ENCODE measurements at regions not wholly inside any gene's neighbourhood (a gene's known extent, or its start where the extent isn't known, plus 50 kb on each side); places are given as distances from the start of the nearest gene placed in this dataset.
"Not testable (repeated sequence)": the region's sequence is repeated elsewhere in the genome, so short reads cannot be mapped to it uniquely, and the experiment has no call there.

- TF ChIP-seq CTCF (IDR thresholded peaks at IDR 0.05); POLR2AphosphoS5 (IDR thresholded peaks at IDR 0.05); POLR2A (IDR thresholded peaks at IDR 0.05); EP300 (IDR thresholded peaks at IDR 0.05; ENCODE audit: low read depth): not testable (repeated sequence)
Measured at GRCh38 chr2:67906547-67906946, 156.3 kb downstream of the C1D start.

All from transverse colon (tissue), 4 donors.